ENCODE measurements at regions not wholly inside any gene's neighbourhood (a gene's known extent, or its start where the extent isn't known, plus 50 kb on each side); places are given as distances from the start of the nearest gene placed in this dataset.

DNA sequence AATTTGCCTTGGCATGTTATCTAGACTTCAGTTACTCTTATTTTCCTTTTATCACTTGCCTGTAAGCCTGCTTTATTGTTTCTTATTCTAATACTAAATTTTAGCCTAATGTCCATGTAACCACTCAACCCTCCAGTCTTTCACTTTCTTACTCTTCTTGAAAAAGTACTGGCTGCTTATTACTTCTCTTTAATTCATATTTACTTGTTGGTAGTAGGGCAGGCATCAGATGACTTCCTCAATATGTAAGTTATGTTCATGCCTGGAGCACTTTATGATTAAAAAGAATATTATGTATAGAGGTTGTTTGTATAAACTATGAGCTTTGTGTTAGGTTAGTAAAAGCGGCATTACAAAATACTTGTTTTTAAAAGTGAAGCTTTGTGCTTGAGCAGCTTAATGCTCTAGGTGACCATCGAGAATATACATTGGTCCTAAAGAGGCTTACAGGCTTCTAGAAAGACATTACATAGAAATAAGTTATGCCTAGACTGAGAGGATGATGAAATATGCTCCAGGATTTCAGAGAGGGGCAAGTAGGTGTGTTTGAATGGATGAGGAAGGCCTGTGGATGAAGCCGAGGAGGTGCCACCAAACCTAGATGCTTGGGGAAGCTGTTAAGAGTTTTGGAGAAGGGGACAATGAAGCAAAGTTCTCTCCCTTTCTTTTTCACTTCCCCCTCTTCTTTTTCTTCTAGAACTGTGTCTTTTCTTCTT lies 207.1 kb upstream of the HDAC9 start:
- no peak for DNase-seq
- Histone ChIP-seq H3K27ac (no peak overlapping the region), H3K4me1 (peaks cover 0 to 21% (median 17%) of the 10 kb centered on the region in 4 donors), H3K36me3 (no peaks in the 10 kb centered on the region), H3K4me3 (no peak overlapping the region), H3K9me3 (no peaks in the 10 kb centered on the region), H3K27me3 (no peaks in the 10 kb centered on the region)
- intact Hi-C loops (cut with DNase I), result no loop called here
- WGBS, 2 donors, result 93 to 95% methylated on average over 3 of the region's 3 CpGs
- TF ChIP-seq POLR2AphosphoS5 (IDR thresholded peaks at IDR 0.05), result no peak
- TF ChIP-seq POLR2A (IDR thresholded peaks at IDR 0.05), result no peak
- TF ChIP-seq EP300 (IDR thresholded peaks at IDR 0.05), result no peak
- TF ChIP-seq, protein P1, sequence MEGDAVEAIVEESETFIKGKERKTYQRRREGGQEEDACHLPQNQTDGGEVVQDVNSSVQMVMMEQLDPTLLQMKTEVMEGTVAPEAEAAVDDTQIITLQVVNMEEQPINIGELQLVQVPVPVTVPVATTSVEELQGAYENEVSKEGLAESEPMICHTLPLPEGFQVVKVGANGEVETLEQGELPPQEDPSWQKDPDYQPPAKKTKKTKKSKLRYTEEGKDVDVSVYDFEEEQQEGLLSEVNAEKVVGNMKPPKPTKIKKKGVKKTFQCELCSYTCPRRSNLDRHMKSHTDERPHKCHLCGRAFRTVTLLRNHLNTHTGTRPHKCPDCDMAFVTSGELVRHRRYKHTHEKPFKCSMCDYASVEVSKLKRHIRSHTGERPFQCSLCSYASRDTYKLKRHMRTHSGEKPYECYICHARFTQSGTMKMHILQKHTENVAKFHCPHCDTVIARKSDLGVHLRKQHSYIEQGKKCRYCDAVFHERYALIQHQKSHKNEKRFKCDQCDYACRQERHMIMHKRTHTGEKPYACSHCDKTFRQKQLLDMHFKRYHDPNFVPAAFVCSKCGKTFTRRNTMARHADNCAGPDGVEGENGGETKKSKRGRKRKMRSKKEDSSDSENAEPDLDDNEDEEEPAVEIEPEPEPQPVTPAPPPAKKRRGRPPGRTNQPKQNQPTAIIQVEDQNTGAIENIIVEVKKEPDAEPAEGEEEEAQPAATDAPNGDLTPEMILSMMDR (IDR thresholded peaks at IDR 0.05), result no peak

- H3K4me1 ChIP-seq, result peaks cover 0 to 21% (median 17%) of the 10 kb centered on the region in 4 donors
- 36 to 39% methylated on average over 4 of the region's 4 CpGs for WGBS, 2 donors
- H3K36me3 ChIP-seq, result no peaks in the 10 kb centered on the region
- no peaks in the 10 kb centered on the region for H3K27me3 ChIP-seq
- H3K9me3 ChIP-seq, result no peaks in the 10 kb centered on the region
- intact Hi-C loops (cut with DNase I), result no loop called here
- DNase-seq, result no peak
- H3K4me3 ChIP-seq, result no peak overlapping the region
- H3K27ac ChIP-seq, result no peak overlapping the region
- no peak for TF ChIP-seq POLR2A (IDR thresholded peaks at IDR 0.05)
- TF ChIP-seq EP300 (IDR thresholded peaks at IDR 0.05), result no peak
- TF ChIP-seq, protein P1 (IDR thresholded peaks at IDR 0.05), result no peak
- TF ChIP-seq POLR2AphosphoS5 (IDR thresholded peaks at IDR 0.05), result no peak
Measured at GRCh38 chr7:18289788-18290187, 205.8 kb upstream of the HDAC9 start.

- no peaks in the 10 kb centered on the region for H3K36me3 ChIP-seq
- no peak for TF ChIP-seq POLR2AphosphoS5 (IDR thresholded peaks at IDR 0.05)
- intact Hi-C loops (cut with DNase I), result no loop called here
- no peaks in the 10 kb centered on the region for H3K9me3 ChIP-seq
- no peaks in the 10 kb centered on the region for H3K27me3 ChIP-seq
- DNase-seq, result no peak
- H3K27ac ChIP-seq, result no peak overlapping the region
- peak overlapping the region in 1 of 4 donors; percentile 16 for H3K4me3 ChIP-seq
- WGBS, 2 donors, result 39 to 68% methylated on average over 5 of the region's 5 CpGs
- peaks cover 0 to 21% (median 17%) of the 10 kb centered on the region in 4 donors for H3K4me1 ChIP-seq
Measured at GRCh38 chr7:18290223-18290622, 205.3 kb upstream of the HDAC9 start.

DNA sequence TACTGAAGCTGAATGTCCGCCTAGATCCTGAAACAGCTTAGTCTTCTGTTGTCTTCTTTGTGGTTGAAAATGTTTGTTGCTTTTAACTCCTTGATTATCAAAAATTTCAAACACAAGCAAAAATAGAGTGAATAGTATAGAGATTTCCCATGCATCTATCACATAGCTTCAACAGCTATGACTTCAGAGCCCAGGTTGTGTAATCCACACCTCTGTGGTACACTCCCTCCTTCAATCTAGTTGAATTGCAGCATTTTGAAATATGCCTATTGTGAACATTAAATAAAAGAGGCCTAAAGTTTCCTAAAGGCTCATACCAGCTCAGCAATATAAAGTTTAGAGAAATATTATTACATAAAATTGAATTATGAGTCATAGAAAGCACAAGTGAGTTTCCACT lies 204.7 kb upstream of the HDAC9 start:
- no peak for DNase-seq
- H3K36me3 ChIP-seq, result no peaks in the 10 kb centered on the region
- WGBS, 2 donors, result 57 to 82% methylated on average over 1 of the region's 1 CpG
- intact Hi-C loops (cut with DNase I), result no loop called here
- peak overlapping the region in 1 of 4 donors; percentile 16 for H3K4me3 ChIP-seq
- no peak overlapping the region for H3K27ac ChIP-seq
- peaks cover 0 to 21% (median 17%) of the 10 kb centered on the region in 4 donors for H3K4me1 ChIP-seq
- H3K9me3 ChIP-seq, result no peaks in the 10 kb centered on the region
- TF ChIP-seq POLR2A (IDR thresholded peaks at IDR 0.05) (no peak), EP300 (IDR thresholded peaks at IDR 0.05) (no peak)
- TF ChIP-seq, protein P1 (IDR thresholded peaks at IDR 0.05), result no peak
- H3K27me3 ChIP-seq, result no peaks in the 10 kb centered on the region

- DNase-seq, result no peak
- peak overlapping the region in 2 of 4 donors; percentile 16 to 17 for H3K4me3 ChIP-seq
- no peaks in the 10 kb centered on the region for H3K36me3 ChIP-seq
- intact Hi-C loops (cut with DNase I), result no loop called here
- peaks cover 0 to 21% (median 17%) of the 10 kb centered on the region in 4 donors for H3K4me1 ChIP-seq
- no peaks in the 10 kb centered on the region for H3K27me3 ChIP-seq
- H3K27ac ChIP-seq, result peak overlapping the region; percentile 39 to 66 (median 56)
- TF ChIP-seq POLR2AphosphoS5 (IDR thresholded peaks at IDR 0.05) (peak; percentile 39 to 79 (median 59)), EP300 (IDR thresholded peaks at IDR 0.05) (peak in 2 of 4 donors; percentile 28 to 71), POLR2A (IDR thresholded peaks at IDR 0.05) (no peak)
- no peaks in the 10 kb centered on the region for H3K9me3 ChIP-seq
- 67 to 83% methylated on average over 2 of the region's 2 CpGs for WGBS, 2 donors
Measured at GRCh38 chr7:18292584-18292983, 203.0 kb upstream of the HDAC9 start.
